ENCODE measurements at regions not wholly inside any gene's neighbourhood (a gene's known extent, or its start where the extent isn't known, plus 50 kb on each side); places are given as distances from the start of the nearest gene placed in this dataset.

- TF ChIP-seq POLR2A (IDR thresholded peaks at IDR 0.05; ENCODE audit: low read depth, low read length) (no peak), POLR2AphosphoS5 (IDR thresholded peaks at IDR 0.05; ENCODE audit: low read depth, low read length) (no peak), TAF1 (IDR thresholded peaks at IDR 0.05; ENCODE audit: low read depth, low read length) (no peak)
Observed at GRCh38 chr4:144592264-144592663, 53.7 kb upstream of the HHIP start.
